ENCODE measurements at regions not wholly inside any gene's neighbourhood (a gene's known extent, or its start where the extent isn't known, plus 50 kb on each side); places are given as distances from the start of the nearest gene placed in this dataset.

DNA sequence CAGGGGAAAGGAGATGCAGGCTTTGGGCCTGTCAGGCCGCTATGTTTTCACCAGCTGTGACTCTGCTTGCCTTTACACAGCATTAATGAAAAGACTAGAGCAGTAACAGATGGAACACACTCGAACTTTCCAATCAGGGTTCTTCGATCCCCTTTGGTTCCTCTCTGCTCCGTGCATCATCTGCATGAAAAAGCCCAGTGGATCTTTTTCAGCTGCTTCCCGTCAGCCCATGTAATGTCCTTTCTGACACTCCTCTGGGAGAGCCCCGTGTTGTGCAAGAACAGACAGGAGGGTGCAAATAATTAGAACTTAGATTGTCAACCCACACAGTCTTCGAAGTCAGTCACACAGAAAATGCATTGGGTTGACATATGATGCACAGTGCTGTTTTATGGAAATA lies 448.9 kb upstream of the ZNF462 start:
- no peak for TF ChIP-seq RAD21 (conservative IDR thresholded peaks at IDR 0.05)
- TF ChIP-seq POLR2AphosphoS5 (IDR thresholded peaks at IDR 0.05) = no peak
- TF ChIP-seq, protein P1, sequence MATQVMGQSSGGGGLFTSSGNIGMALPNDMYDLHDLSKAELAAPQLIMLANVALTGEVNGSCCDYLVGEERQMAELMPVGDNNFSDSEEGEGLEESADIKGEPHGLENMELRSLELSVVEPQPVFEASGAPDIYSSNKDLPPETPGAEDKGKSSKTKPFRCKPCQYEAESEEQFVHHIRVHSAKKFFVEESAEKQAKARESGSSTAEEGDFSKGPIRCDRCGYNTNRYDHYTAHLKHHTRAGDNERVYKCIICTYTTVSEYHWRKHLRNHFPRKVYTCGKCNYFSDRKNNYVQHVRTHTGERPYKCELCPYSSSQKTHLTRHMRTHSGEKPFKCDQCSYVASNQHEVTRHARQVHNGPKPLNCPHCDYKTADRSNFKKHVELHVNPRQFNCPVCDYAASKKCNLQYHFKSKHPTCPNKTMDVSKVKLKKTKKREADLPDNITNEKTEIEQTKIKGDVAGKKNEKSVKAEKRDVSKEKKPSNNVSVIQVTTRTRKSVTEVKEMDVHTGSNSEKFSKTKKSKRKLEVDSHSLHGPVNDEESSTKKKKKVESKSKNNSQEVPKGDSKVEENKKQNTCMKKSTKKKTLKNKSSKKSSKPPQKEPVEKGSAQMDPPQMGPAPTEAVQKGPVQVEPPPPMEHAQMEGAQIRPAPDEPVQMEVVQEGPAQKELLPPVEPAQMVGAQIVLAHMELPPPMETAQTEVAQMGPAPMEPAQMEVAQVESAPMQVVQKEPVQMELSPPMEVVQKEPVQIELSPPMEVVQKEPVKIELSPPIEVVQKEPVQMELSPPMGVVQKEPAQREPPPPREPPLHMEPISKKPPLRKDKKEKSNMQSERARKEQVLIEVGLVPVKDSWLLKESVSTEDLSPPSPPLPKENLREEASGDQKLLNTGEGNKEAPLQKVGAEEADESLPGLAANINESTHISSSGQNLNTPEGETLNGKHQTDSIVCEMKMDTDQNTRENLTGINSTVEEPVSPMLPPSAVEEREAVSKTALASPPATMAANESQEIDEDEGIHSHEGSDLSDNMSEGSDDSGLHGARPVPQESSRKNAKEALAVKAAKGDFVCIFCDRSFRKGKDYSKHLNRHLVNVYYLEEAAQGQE (IDR thresholded peaks at IDR 0.05; ENCODE audit: borderline replicate concordance) = no peak
- no peak for TF ChIP-seq EZH2 (IDR thresholded peaks at IDR 0.05; ENCODE audit: borderline replicate concordance, insufficient read depth, low read length, poor library complexity, severe bottlenecking)
- no peak for TF ChIP-seq EP300 (conservative IDR thresholded peaks at IDR 0.05; ENCODE audit: poor library complexity, severe bottlenecking)
- TF ChIP-seq MXI1 (conservative IDR thresholded peaks at IDR 0.05; ENCODE audit: poor library complexity, severe bottlenecking) = no peak
- Histone ChIP-seq H3K9ac (ENCODE audit: low read length) (no peak overlapping the region), H3K4me2 (ENCODE audit: low read length) (no peak overlapping the region), H3K27me3 (ENCODE audit: insufficient read depth, low read depth, low read length) (no peaks in the 10 kb centered on the region), H3K9me3 (ENCODE audit: low read length) (no peaks in the 10 kb centered on the region), H2AFZ (ENCODE audit: low read depth, low read length) (no peak overlapping the region), H3K27ac (ENCODE audit: low read length) (no peak overlapping the region), H3K9me2 (ENCODE audit: insufficient read depth, low read length) (no peaks in the 10 kb centered on the region), H3K4me3 (ENCODE audit: low read length) (no peak overlapping the region), H3F3A (ENCODE audit: insufficient read depth, low read length, poor library complexity, severe bottlenecking) (no peaks in the 10 kb centered on the region), H3K36me3 (ENCODE audit: insufficient read depth, low read length) (no peaks in the 10 kb centered on the region), H3K79me2 (replicated peaks; ENCODE audit: insufficient read depth, low read length) (no peaks in the 10 kb centered on the region), H4K20me1 (ENCODE audit: insufficient read depth) (no peaks in the 10 kb centered on the region)

DNA sequence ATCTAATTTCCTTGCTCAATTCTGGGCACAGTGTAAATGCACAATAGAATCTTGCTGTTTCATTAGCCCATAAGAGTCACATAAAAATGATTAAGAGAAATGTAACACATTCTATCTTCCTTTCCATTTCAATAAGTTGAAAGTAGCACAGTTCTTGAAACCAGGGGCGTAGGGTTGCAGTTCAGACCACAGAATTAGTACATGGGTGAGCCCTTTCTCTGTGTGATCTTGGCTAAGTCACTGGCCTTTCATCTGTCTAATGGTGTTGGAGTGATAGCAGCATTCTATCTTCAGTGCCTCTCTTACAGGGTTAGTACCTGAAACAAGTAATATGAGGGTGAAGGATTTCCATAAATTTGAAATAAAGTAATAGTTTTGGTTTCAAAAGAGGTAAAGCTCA lies 445.3 kb upstream of the ZNF462 start:
- no peaks in the 10 kb centered on the region for H4K20me1 ChIP-seq (ENCODE audit: insufficient read depth)
- no peaks in the 10 kb centered on the region for H3K79me2 ChIP-seq (replicated peaks; ENCODE audit: insufficient read depth, low read length)
- H3K9me3 ChIP-seq (ENCODE audit: low read length) = no peaks in the 10 kb centered on the region
- no peaks in the 10 kb centered on the region for H3F3A ChIP-seq (ENCODE audit: insufficient read depth, low read length, poor library complexity, severe bottlenecking)
- no peak overlapping the region for H3K27ac ChIP-seq (ENCODE audit: low read length)
- H3K4me3 ChIP-seq (ENCODE audit: low read length) = no peak overlapping the region
- TF ChIP-seq, protein P1 (IDR thresholded peaks at IDR 0.05; ENCODE audit: borderline replicate concordance) = no peak
- TF ChIP-seq, protein P2, sequence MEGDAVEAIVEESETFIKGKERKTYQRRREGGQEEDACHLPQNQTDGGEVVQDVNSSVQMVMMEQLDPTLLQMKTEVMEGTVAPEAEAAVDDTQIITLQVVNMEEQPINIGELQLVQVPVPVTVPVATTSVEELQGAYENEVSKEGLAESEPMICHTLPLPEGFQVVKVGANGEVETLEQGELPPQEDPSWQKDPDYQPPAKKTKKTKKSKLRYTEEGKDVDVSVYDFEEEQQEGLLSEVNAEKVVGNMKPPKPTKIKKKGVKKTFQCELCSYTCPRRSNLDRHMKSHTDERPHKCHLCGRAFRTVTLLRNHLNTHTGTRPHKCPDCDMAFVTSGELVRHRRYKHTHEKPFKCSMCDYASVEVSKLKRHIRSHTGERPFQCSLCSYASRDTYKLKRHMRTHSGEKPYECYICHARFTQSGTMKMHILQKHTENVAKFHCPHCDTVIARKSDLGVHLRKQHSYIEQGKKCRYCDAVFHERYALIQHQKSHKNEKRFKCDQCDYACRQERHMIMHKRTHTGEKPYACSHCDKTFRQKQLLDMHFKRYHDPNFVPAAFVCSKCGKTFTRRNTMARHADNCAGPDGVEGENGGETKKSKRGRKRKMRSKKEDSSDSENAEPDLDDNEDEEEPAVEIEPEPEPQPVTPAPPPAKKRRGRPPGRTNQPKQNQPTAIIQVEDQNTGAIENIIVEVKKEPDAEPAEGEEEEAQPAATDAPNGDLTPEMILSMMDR (IDR thresholded peaks at IDR 0.05; ENCODE audit: poor library complexity, severe bottlenecking) = no peak
- TF ChIP-seq SMC3 (conservative IDR thresholded peaks at IDR 0.05; ENCODE audit: poor library complexity) = no peak
- TF ChIP-seq MXI1 (conservative IDR thresholded peaks at IDR 0.05; ENCODE audit: poor library complexity, severe bottlenecking) = no peak
- TF ChIP-seq EZH2 (IDR thresholded peaks at IDR 0.05; ENCODE audit: borderline replicate concordance, insufficient read depth, low read length, poor library complexity, severe bottlenecking) = no peak
- no peak for TF ChIP-seq RAD21 (conservative IDR thresholded peaks at IDR 0.05)
- no peak for TF ChIP-seq POLR2AphosphoS5 (IDR thresholded peaks at IDR 0.05)
- no peak for TF ChIP-seq TAF1 (IDR thresholded peaks at IDR 0.05; ENCODE audit: low read depth)
- no peak overlapping the region for H2AFZ ChIP-seq (ENCODE audit: low read depth, low read length)
- H3K27me3 ChIP-seq (ENCODE audit: insufficient read depth, low read depth, low read length) = no peaks in the 10 kb centered on the region
- no peak overlapping the region for H3K9ac ChIP-seq (ENCODE audit: low read length)
- H3K36me3 ChIP-seq (ENCODE audit: insufficient read depth, low read length) = no peaks in the 10 kb centered on the region
- H3K9me2 ChIP-seq (ENCODE audit: insufficient read depth, low read length) = no peaks in the 10 kb centered on the region
- H3K4me2 ChIP-seq (ENCODE audit: low read length) = no peak overlapping the region

All from neural cell (in vitro differentiated cells).